Stomach smooth muscle (tissue), 2 donors: ENCODE measurements at regions not wholly inside any gene's neighbourhood (a gene's known extent, or its start where the extent isn't known, plus 50 kb on each side); places are given as distances from the start of the nearest gene placed in this dataset.
A peak's percentile ranks its signal among the peaks of the same experiment; 100 is the strongest.
"Not testable (repeated sequence)": the region's sequence is repeated elsewhere in the genome, so short reads cannot be mapped to it uniquely, and the experiment has no call there.

Experiments
- H3K27ac ChIP-seq: one replicate; pipeline ENCODE4 v1.7.0; 2013; ENCODE audit warnings: mild to moderate bottlenecking, low read length, inconsistent platforms
- H3K27me3 ChIP-seq, 2 donors: one replicate each; pipeline ENCODE4 v1.7.0; 2013; ENCODE audit warnings: low read length in 2 of 2; ENCODE audit not compliant: insufficient read depth in 2 of 2, control insufficient read depth in 1 of 2
- H3K36me3 ChIP-seq, 2 donors: one replicate each; pipeline ENCODE4 v1.7.0; 2013; ENCODE audit warnings: low read length in 2 of 2; ENCODE audit not compliant: control insufficient read depth in 2 of 2, insufficient read depth in 2 of 2
- H3K4me1 ChIP-seq: one replicate; pipeline ENCODE4 v1.7.0; 2013; ENCODE audit warnings: low read length; ENCODE audit not compliant: control insufficient read depth, insufficient read depth
- H3K4me3 ChIP-seq, 2 donors: one replicate each; pipeline ENCODE4 v1.7.0; 2013; ENCODE audit warnings: low read length in 2 of 2
- H3K9ac ChIP-seq, 2 donors: one replicate each; pipeline ENCODE4 v1.7.0; 2013; ENCODE audit warnings: low read length in 2 of 2, mild to moderate bottlenecking in 1 of 2
- H3K9me3 ChIP-seq, 2 donors: one replicate each; pipeline ENCODE4 v1.7.0; 2013; ENCODE audit warnings: low read length in 2 of 2; ENCODE audit not compliant: control insufficient read depth in 2 of 2
- donor health status: healthy.
- donor health status: Pancreatic carcinoma.

DNA sequence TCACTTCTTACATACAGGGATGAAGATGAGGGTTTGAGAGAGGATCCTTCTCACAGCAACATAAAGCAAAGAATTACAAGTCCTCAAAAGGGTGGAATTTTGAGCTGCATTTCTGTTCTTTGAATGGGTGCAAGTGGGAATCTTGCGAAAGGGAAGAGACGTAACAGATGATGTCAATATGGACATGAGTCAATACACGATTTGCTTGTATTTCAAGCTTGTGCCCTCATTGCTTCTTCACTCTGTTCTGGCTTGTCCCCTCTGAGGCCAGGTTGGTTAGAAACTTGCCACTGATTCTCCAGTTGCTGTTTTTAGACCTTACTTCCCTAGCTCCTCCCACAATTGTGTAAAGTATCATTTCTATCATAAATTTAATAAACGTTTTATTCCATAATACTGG, 104.8 kb upstream of the CLINT1 start:
- Histone ChIP-seq H3K4me3 (no peak overlapping the region), H3K9me3 (peaks cover 3% of the 10 kb centered on the region in 2 donors), H3K36me3 (no peaks in the 10 kb centered on the region), H3K4me1 (peaks cover 6% of the 10 kb centered on the region), H3K9ac (no peak overlapping the region), H3K27me3 (no peaks in the 10 kb centered on the region), H3K27ac (no peak overlapping the region)

DNA sequence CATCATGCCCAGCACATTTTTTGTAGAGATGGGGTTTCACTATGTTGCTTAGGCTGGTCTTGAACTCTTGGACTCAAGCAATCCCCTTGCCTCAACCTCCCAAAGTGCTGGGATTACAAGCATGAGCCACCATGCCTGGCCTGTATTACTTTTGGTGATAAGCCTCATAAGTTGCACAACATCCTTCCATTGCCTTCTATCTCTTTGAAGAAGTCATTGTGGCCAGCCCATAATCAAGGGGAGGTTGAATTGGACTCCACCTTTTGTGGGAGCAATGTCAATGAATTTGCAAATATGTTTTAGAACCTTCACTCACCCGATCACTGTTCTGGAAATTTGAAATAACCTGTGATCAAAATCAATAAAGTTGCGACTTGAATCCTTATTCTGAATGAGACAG, 104.3 kb upstream of the CLINT1 start:
- no peaks in the 10 kb centered on the region for H3K27me3 ChIP-seq
- H3K27ac ChIP-seq: no peak overlapping the region
- no peak overlapping the region for H3K9ac ChIP-seq
- H3K9me3 ChIP-seq: peaks cover 5 to 6% of the 10 kb centered on the region in 2 donors
- no peak overlapping the region for H3K4me3 ChIP-seq
- H3K36me3 ChIP-seq: no peaks in the 10 kb centered on the region
- H3K4me1 ChIP-seq: peaks cover 6% of the 10 kb centered on the region

DNA sequence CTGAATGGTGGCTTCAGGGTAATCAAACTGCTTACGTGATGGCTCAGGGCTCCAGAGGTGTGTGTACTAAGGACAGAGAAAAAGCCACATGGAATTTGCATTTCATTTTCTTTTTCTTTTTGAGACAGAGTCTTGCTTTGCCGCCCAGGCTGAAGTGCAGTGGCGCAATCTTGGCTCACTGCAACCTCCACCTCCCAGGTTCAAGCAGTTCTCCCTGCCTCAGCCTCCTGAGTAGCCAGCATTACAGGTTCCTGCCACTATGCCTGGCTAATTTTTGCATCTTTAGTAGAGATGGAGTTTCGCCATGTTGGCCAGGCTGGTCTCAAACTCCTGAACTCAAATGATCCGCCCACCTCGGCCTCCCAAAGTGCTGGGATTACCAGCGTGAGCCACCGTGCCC, 103.7 kb upstream of the CLINT1 start:
- not testable (repeated sequence) for H3K27ac ChIP-seq

DNA sequence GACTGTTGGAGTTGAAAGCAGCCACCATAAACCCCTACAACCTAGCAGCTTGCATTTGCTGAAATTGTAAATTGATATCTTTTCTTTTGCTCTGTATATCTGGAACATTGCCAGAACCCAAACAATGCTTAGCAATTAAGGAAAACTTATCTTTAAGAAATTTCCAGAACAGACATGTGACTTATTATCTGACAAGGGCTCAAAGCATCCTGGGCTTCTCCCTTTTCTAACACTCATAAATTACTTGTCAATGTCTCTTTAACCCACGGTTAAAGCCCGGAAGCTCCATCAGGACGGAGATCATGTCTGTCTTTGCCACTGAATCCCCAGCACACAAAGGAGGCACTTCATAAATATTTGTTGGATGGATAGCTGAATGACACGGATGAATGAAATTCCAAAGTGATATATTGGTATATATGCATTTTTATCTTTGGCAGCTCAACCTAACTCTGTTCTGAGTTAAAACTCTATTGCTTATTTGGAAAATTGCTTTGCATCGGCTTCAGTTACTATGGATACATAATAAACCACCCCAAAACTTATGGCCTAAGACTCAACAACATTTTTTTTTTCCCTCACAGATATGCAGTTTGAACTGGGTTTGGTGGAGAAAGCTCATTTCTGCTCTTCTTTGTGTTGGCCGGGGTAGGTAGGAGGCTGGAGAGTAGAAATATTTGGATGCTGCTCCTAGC, 103.1 kb upstream of the CLINT1 start:
- no peak overlapping the region for H3K9ac ChIP-seq
- no peaks in the 10 kb centered on the region for H3K36me3 ChIP-seq
- H3K9me3 ChIP-seq: peaks cover 6% of the 10 kb centered on the region in 2 donors
- no peak overlapping the region for H3K4me3 ChIP-seq
- H3K4me1 ChIP-seq: peaks cover 6% of the 10 kb centered on the region
- no peaks in the 10 kb centered on the region for H3K27me3 ChIP-seq
- no peak overlapping the region for H3K27ac ChIP-seq

More for the DNA sequence above, 103.7 kb upstream of the CLINT1 start:
- H3K27me3 ChIP-seq, H3K9me3 ChIP-seq, H3K36me3 ChIP-seq, H3K4me3 ChIP-seq, H3K9ac ChIP-seq, H3K4me1 ChIP-seq: not testable (repeated sequence)

DNA sequence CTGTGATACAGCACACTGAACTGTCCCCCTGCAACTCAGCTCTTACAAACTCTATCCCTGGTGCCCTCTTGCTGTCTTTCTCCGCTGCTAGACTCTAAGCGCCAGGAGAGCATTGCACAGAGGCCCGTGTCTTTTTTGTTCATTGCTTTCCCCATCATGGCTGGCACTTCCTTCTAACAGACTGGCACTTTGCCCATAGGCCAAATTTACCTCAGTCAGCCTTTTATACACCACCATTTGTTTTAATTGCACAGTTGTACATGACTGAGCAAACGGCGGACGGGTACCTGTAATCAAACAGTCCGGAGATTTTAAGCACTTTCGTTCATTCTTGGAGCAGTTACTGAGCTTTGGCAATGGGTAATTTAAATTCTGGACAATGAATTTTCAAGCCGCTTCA, 102.2 kb upstream of the CLINT1 start:
- no peaks in the 10 kb centered on the region for H3K27me3 ChIP-seq
- H3K27ac ChIP-seq: no peak overlapping the region
- no peak overlapping the region for H3K4me3 ChIP-seq
- H3K36me3 ChIP-seq: no peaks in the 10 kb centered on the region
- H3K9me3 ChIP-seq: peaks cover 6% of the 10 kb centered on the region in 2 donors
- H3K4me1 ChIP-seq: peaks cover 12% of the 10 kb centered on the region
- no peak overlapping the region for H3K9ac ChIP-seq

DNA sequence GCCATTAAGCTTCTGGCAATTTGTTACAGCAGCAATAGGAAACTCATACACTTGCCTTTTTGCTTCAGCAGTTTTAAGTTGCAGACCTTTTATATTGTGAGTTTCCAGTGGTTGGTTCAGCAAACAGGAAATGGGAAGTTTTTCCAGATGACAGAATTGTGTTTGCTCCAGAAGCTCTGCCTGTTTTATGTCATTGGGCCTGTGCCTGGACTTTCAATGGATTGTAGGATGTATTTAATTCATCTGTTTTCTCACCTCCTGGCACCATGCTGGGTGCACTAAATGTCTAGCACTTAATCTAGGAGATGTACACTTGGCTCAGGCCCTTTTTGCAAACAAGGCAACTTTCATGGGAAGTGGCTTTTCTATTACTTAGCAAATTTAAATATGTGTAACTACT, 100.4 kb upstream of the CLINT1 start:
- Histone ChIP-seq H3K9ac (no peak overlapping the region), H3K4me3 (no peak overlapping the region), H3K4me1 (peaks cover 9% of the 10 kb centered on the region), H3K9me3 (peaks cover 6% of the 10 kb centered on the region in 2 donors), H3K27me3 (no peaks in the 10 kb centered on the region), H3K27ac (no peak overlapping the region), H3K36me3 (no peaks in the 10 kb centered on the region)

DNA sequence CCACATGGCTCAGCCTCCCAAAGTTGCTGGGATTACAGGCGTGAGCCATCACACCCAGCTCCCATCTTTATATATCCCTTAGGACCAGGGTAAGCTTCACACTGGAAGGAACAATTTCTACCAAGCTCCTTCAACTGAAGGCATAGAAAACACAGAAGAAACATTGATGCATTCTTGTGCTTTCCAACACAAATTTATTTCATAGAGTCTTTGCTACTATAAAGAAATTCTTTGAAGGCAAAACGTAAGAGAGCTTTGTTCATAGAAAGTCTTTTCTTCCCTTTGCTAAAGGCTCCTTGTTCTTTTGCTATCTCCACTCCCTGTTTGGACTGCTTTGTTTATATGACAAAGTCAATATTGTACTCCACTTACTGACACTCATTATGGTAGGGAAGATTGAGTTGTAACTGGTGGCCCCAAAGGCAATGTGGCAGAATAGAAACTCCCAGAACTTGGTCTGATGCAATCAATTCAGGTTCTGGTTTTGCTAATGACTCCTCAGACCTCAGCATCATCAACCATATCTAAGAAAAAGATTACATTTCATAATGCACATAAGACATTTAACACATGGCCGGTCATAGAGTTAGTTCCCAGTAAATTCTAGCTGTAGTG, 97.4 kb upstream of the CLINT1 start:
- no peaks in the 10 kb centered on the region for H3K36me3 ChIP-seq
- H3K4me1 ChIP-seq: peaks cover 9% of the 10 kb centered on the region
- H3K9me3 ChIP-seq: peaks cover 6% of the 10 kb centered on the region in 2 donors
- no peaks in the 10 kb centered on the region for H3K27me3 ChIP-seq
- H3K27ac ChIP-seq: peak overlapping the region; percentile 37
- H3K4me3 ChIP-seq: no peak overlapping the region
- H3K9ac ChIP-seq: no peak overlapping the region

DNA sequence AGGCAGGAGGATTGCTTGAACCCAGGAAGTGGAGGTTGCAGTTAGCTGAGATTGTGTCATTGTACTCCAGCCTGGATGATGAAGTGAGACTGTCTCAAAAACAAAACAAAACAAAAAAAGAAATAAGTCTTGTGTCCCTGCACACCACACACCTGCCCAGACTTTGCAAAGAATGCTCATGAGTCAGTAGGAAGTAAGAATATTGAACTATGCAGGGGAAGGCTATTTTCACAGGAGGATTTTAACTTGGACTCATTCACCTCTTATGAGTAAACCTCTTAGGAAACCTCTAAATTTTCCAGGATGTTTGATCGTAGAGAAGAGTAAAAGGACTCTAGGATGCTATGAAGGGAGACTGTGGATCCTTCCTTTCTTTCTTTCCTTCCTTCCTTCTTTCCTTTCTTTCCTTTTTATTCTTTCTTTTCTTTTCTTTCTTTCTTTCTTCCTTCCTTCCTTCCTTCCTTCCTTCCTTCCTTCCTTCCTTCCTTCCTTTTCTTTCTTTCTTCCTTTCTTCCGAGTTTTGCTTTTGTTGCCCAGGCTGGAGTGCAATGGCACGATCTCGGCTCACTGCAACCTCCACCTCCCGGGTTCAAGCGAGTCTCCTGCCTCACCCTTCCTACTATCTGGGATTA, 96.7 kb upstream of the CLINT1 start:
- H3K27ac ChIP-seq: no peak overlapping the region
- H3K36me3 ChIP-seq: no peaks in the 10 kb centered on the region
- peaks cover 6% of the 10 kb centered on the region in 2 donors for H3K9me3 ChIP-seq
- peaks cover 6% of the 10 kb centered on the region for H3K4me1 ChIP-seq
- no peak overlapping the region for H3K4me3 ChIP-seq
- H3K9ac ChIP-seq: no peak overlapping the region
- no peaks in the 10 kb centered on the region for H3K27me3 ChIP-seq

DNA sequence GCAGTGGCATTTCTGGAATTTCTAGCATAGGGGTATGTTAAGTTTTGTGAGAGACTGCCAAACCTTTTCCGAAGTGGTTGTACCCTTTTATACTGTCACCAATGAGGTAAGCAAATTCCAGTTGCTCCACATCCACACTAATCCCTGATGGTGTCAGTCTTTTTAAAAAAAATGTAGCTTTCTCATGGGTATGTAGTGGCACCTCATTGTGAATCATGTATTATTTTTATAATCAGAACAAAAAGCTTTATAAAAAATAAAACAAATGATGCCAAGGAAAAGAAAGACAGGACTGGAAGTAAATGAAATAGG, 93.4 kb upstream of the CLINT1 start:
- no peak overlapping the region for H3K4me3 ChIP-seq
- no peaks in the 10 kb centered on the region for H3K9me3 ChIP-seq
- H3K27me3 ChIP-seq: no peaks in the 10 kb centered on the region
- H3K4me1 ChIP-seq: peaks cover 6% of the 10 kb centered on the region
- no peak overlapping the region for H3K27ac ChIP-seq
- H3K9ac ChIP-seq: no peak overlapping the region
- H3K36me3 ChIP-seq: no peaks in the 10 kb centered on the region

DNA sequence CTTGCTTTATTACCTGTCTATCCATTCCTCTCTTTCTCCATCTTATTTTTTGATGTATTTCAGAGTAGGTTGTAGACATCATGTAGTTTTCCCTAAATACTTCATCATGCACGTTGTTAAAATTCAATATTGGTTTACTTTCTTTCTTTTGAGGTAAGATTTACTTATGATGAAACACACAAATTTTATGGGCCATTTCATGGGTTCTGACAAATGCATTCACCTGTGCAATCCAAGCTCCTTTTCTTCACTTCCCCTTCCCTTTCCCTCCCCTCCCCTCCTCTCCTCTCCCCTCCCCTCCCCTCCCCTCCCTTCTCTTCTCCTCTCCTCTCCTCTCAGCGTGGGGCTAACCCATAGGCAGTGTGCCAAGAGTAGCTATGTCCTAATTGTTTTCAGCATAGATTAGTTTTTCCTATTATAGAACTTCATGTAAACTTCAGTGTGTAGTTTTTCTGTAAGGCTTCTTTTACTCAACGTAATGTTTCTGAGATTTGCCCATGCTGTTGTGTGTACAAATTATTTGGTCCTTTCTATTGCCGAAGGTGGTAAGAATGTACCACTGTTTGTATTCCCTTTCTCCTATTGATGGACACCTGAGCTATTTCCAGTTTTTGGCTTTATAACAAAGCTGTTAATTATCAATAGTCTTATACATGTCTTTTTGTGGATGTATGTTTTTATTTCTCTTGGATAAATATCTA, 92.9 kb upstream of the CLINT1 start:
- Histone ChIP-seq H3K36me3 (no peaks in the 10 kb centered on the region), H3K9me3 (no peaks in the 10 kb centered on the region), H3K27me3 (no peaks in the 10 kb centered on the region), H3K9ac (no peak overlapping the region), H3K4me3 (no peak overlapping the region), H3K27ac (no peak overlapping the region), H3K4me1 (peaks cover 6% of the 10 kb centered on the region)
